ENCODE measurements at regions not wholly inside any gene's neighbourhood (a gene's known extent, or its start where the extent isn't known, plus 50 kb on each side); places are given as distances from the start of the nearest gene placed in this dataset.
A peak's percentile ranks its signal among the peaks of the same experiment; 100 is the strongest.

- no peaks in the 10 kb centered on the region for H4K20me1 ChIP-seq (ENCODE audit: control insufficient read depth, extremely low read depth, insufficient read depth, low read length)
- no peak overlapping the region for H3K27ac ChIP-seq (ENCODE audit: insufficient read depth, low read length)
- no peaks in the 10 kb centered on the region for H3K27me3 ChIP-seq (ENCODE audit: control insufficient read depth, insufficient read depth, low read length)
- DNase-seq (ENCODE audit: low read depth in 2 of 2) = peak in 1 of 2 donors; percentile 32
- TF ChIP-seq EZH2 (IDR thresholded peaks at IDR 0.05; ENCODE audit: low read length, missing control alignments) = no peak
- TF ChIP-seq, protein P1, sequence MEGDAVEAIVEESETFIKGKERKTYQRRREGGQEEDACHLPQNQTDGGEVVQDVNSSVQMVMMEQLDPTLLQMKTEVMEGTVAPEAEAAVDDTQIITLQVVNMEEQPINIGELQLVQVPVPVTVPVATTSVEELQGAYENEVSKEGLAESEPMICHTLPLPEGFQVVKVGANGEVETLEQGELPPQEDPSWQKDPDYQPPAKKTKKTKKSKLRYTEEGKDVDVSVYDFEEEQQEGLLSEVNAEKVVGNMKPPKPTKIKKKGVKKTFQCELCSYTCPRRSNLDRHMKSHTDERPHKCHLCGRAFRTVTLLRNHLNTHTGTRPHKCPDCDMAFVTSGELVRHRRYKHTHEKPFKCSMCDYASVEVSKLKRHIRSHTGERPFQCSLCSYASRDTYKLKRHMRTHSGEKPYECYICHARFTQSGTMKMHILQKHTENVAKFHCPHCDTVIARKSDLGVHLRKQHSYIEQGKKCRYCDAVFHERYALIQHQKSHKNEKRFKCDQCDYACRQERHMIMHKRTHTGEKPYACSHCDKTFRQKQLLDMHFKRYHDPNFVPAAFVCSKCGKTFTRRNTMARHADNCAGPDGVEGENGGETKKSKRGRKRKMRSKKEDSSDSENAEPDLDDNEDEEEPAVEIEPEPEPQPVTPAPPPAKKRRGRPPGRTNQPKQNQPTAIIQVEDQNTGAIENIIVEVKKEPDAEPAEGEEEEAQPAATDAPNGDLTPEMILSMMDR (conservative IDR thresholded peaks at IDR 0.05 in 1 of 2, IDR thresholded peaks at IDR 0.05 in 1 of 2; ENCODE audit: low read depth in 1 of 2, low read length in 2 of 2) = no peak
- H2AFZ ChIP-seq (ENCODE audit: low read length) = no peak overlapping the region
- H3K9me3 ChIP-seq (ENCODE audit: control insufficient read depth, insufficient read depth, low read depth, low read length) = no peaks in the 10 kb centered on the region
- no peaks in the 10 kb centered on the region for H3K79me2 ChIP-seq (ENCODE audit: control insufficient read depth, insufficient read depth, low read length)
- no peak overlapping the region for H3K4me3 ChIP-seq (replicated peaks in 1 of 4; ENCODE audit: control extremely low read depth in 1 of 4, insufficient read depth in 1 of 4, low read depth in 3 of 4, low read length in 4 of 4)
- no peaks in the 10 kb centered on the region for H3K4me1 ChIP-seq (ENCODE audit: control insufficient read depth, extremely low read depth, insufficient read depth, low read length)
- H3K4me2 ChIP-seq (ENCODE audit: extremely low read depth, insufficient read depth, low read length) = no peak overlapping the region
- H3K9ac ChIP-seq (ENCODE audit: insufficient read depth, low read length) = no peak overlapping the region
- no peaks in the 10 kb centered on the region for H3K36me3 ChIP-seq (ENCODE audit: control insufficient read depth, insufficient read depth, low read length)
These were observed 183.0 kb downstream of the PMAIP1 start for GRCh38 chr18:60082790-60083189.

DNA sequence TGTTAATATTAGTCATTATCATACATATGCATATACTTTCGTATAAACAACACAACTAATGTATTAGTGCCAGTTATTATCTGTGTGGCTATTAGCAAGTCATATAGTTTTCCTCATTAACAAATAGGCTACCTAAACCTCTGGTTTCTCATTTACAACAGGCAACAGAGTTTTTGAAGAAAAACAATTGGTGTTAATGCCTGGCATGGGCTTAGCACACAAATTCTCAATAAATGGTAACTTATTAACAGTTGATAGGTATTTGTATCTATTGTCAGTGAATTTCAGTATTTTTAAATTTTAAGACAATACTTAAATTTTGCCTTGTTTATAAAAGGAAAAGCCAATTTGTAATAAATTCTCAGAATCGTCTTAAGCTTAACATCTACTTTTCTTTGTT lies 182.5 kb downstream of the PMAIP1 start:
- H3K36me3 ChIP-seq (ENCODE audit: control insufficient read depth, insufficient read depth, low read length) = no peaks in the 10 kb centered on the region
- H3K79me2 ChIP-seq (ENCODE audit: control insufficient read depth, insufficient read depth, low read length) = no peaks in the 10 kb centered on the region
- no peak overlapping the region for H3K4me3 ChIP-seq (replicated peaks in 1 of 4; ENCODE audit: control extremely low read depth in 1 of 4, insufficient read depth in 1 of 4, low read depth in 3 of 4, low read length in 4 of 4)
- no peak overlapping the region for H3K4me2 ChIP-seq (ENCODE audit: extremely low read depth, insufficient read depth, low read length)
- no peak overlapping the region for H3K9ac ChIP-seq (ENCODE audit: insufficient read depth, low read length)
- no peak for DNase-seq (ENCODE audit: low read depth in 2 of 2)
- no peaks in the 10 kb centered on the region for H4K20me1 ChIP-seq (ENCODE audit: control insufficient read depth, extremely low read depth, insufficient read depth, low read length)
- H2AFZ ChIP-seq (ENCODE audit: low read length) = no peak overlapping the region
- no peaks in the 10 kb centered on the region for H3K27me3 ChIP-seq (ENCODE audit: control insufficient read depth, insufficient read depth, low read length)
- H3K27ac ChIP-seq (ENCODE audit: insufficient read depth, low read length) = no peak overlapping the region
- no peaks in the 10 kb centered on the region for H3K4me1 ChIP-seq (ENCODE audit: control insufficient read depth, extremely low read depth, insufficient read depth, low read length)
- TF ChIP-seq, protein P1 (conservative IDR thresholded peaks at IDR 0.05 in 1 of 2, IDR thresholded peaks at IDR 0.05 in 1 of 2; ENCODE audit: low read depth in 1 of 2, low read length in 2 of 2) = no peak
- TF ChIP-seq EZH2 (IDR thresholded peaks at IDR 0.05; ENCODE audit: low read length, missing control alignments) = no peak
- H3K9me3 ChIP-seq (ENCODE audit: control insufficient read depth, insufficient read depth, low read depth, low read length) = no peaks in the 10 kb centered on the region

DNA sequence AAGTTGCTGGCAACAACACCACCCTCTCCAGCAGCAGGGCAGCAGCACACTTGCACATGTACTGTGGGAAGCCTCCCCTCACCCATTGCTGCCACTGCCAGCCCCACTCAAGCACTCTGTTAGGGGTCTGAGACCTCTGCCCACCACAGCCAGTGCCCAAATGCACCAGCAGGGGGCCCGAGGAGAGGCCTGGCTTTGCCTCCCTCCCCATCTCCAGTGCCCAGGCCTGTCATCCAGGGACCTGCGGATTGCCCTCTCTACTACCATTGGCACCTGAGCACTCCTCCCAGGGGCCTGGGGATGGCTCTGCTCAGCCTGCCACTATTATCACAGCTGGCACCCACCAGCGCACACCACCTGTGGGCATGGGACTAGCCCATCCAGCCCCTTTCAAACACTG lies 175.7 kb downstream of the PMAIP1 start:
- TF ChIP-seq, protein P1 (conservative IDR thresholded peaks at IDR 0.05 in 1 of 2, IDR thresholded peaks at IDR 0.05 in 1 of 2; ENCODE audit: low read depth in 1 of 2, low read length in 2 of 2) = peak in 1 of 2 donors; percentile 2
- TF ChIP-seq EZH2 (IDR thresholded peaks at IDR 0.05; ENCODE audit: low read length, missing control alignments) = no peak
- Histone ChIP-seq H3K4me1 (ENCODE audit: control insufficient read depth, extremely low read depth, insufficient read depth, low read length) (no peaks in the 10 kb centered on the region), H3K27ac (ENCODE audit: insufficient read depth, low read length) (no peak overlapping the region), H2AFZ (ENCODE audit: low read length) (no peak overlapping the region), H3K4me3 (replicated peaks in 1 of 4; ENCODE audit: control extremely low read depth in 1 of 4, insufficient read depth in 1 of 4, low read depth in 3 of 4, low read length in 4 of 4) (no peak overlapping the region), H4K20me1 (ENCODE audit: control insufficient read depth, extremely low read depth, insufficient read depth, low read length) (no peaks in the 10 kb centered on the region), H3K79me2 (ENCODE audit: control insufficient read depth, insufficient read depth, low read length) (no peaks in the 10 kb centered on the region), H3K9ac (ENCODE audit: insufficient read depth, low read length) (no peak overlapping the region), H3K27me3 (ENCODE audit: control insufficient read depth, insufficient read depth, low read length) (no peaks in the 10 kb centered on the region), H3K4me2 (ENCODE audit: extremely low read depth, insufficient read depth, low read length) (no peak overlapping the region), H3K36me3 (ENCODE audit: control insufficient read depth, insufficient read depth, low read length) (no peaks in the 10 kb centered on the region), H3K9me3 (ENCODE audit: control insufficient read depth, insufficient read depth, low read depth, low read length) (no peaks in the 10 kb centered on the region)
- no peak for DNase-seq (ENCODE audit: low read depth in 2 of 2)
